BJ (cell line): ENCODE measurements at regions not wholly inside any gene's neighbourhood (a gene's known extent, or its start where the extent isn't known, plus 50 kb on each side); places are given as distances from the start of the nearest gene placed in this dataset.

Experiments used
- CTCF ChIA-PET: fragments of 350-600 bp; formaldehyde crosslinking; extraction: SDS; loops from one replicate; lab custom pipeline; 2021; ENCODE audit warnings: antibody characterized with exemption, inconsistent platforms; lab: Yijun Ruan, JAX
- POLR2A ChIA-PET: fragments of 300-600 bp; sonication (Branson Sonifier 250); formaldehyde crosslinking; extraction: SDS; loops from one replicate; lab custom pipeline; 2021; ENCODE audit warnings: antibody characterized with exemption; lab: Charles Lee
- DNase-seq: peaks from one replicate; pipeline ENCODE4 v3.0.0-alpha.2; 2011; ENCODE audit warnings: low read depth
- H3K27me3 ChIP-seq: 2 replicates; pipeline ENCODE4 v1.6.0; 2011; ENCODE audit warnings: low read length; ENCODE audit not compliant: control insufficient read depth, insufficient read depth
- H3K36me3 ChIP-seq: 2 replicates; pipeline ENCODE4 v1.5.1; 2011; ENCODE audit warnings: low read length; ENCODE audit not compliant: control insufficient read depth, insufficient read depth
- H3K4me3 ChIP-seq: 2 replicates; pipeline ENCODE4 v1.5.1; 2011; ENCODE audit warnings: low read depth, mild to moderate bottlenecking, control low read depth, low read length
- TF ChIP-seq, protein P1 (sequence below): IDR thresholded peaks from 2 replicates; pipeline ENCODE4 v1.5.1; 2011; ENCODE audit warnings: low read depth, mild to moderate bottlenecking, control low read depth, inconsistent platforms, low read length, moderate library complexity; ENCODE audit not compliant: insufficient read depth

DNA sequence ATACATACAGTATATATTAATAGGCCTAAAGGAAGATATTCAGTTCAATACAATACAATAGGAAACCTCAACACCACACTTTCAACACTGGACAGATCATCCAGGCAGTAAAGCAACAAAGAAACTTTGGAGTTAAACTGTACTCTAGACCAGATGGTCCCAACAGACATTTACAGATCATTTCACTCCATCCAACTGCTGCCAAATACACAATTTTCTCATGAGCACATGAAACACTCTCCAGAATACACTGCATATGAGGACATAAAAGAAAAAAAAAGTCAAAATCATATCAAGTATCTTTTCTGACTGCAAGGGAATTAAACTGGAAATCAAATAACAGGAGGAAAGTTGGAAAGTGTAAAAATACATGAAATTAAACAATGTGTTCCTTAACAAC is 607.5 kb upstream of the BRINP3 start:
- TF ChIP-seq, protein P1, sequence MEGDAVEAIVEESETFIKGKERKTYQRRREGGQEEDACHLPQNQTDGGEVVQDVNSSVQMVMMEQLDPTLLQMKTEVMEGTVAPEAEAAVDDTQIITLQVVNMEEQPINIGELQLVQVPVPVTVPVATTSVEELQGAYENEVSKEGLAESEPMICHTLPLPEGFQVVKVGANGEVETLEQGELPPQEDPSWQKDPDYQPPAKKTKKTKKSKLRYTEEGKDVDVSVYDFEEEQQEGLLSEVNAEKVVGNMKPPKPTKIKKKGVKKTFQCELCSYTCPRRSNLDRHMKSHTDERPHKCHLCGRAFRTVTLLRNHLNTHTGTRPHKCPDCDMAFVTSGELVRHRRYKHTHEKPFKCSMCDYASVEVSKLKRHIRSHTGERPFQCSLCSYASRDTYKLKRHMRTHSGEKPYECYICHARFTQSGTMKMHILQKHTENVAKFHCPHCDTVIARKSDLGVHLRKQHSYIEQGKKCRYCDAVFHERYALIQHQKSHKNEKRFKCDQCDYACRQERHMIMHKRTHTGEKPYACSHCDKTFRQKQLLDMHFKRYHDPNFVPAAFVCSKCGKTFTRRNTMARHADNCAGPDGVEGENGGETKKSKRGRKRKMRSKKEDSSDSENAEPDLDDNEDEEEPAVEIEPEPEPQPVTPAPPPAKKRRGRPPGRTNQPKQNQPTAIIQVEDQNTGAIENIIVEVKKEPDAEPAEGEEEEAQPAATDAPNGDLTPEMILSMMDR: no peak
- Histone ChIP-seq H3K4me3 (no peak overlapping the region), H3K36me3 (no peaks in the 10 kb centered on the region), H3K27me3 (no peaks in the 10 kb centered on the region)
- ChIA-PET POLR2A (no interaction called here), CTCF (no interaction called here)
- no peak for DNase-seq

DNA sequence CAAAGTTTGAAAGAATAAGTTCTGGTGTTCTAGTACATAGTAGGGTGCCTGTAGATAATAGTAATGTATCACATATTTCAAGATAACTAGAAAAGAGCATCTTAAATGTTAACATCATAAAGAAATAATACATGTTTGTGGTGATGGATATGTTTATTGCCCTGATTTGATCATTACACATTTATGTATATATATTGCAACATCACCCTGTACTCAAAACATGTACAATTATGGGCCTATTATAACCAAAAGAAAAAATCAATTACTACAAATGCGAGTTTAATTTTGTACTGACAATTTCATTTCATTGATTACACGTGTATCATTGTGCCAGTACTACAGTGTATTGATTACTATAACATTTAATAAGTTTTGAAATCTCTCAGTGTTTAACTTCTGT is 609.2 kb upstream of the BRINP3 start:
- no peaks in the 10 kb centered on the region for H3K36me3 ChIP-seq
- no peak for DNase-seq
- POLR2A ChIA-PET: no interaction called here
- no peak overlapping the region for H3K4me3 ChIP-seq
- CTCF ChIA-PET: no interaction called here
- no peaks in the 10 kb centered on the region for H3K27me3 ChIP-seq
- TF ChIP-seq, protein P1: no peak

DNA sequence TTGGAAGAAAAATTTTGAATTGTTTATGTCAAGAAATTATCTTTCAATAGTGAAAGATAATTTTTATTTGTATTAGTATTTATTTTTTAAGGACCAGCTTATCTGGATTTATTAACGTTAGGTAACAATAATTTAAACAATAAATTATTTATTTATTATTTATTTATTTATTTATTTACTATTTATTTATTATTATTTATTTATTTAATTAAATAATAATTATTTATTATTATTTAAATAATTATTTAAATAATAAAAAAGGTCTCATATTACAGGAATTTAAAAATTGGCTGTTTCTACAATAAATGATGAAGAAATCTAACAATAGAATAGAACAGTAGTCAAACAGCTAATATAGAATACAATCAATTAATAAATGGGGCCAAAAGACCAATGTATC is 618.7 kb upstream of the BRINP3 start:
- CTCF ChIA-PET: interaction anchor here (0.6 kb wide), 1 partner anchor 143 kb away, joined by 3 read pairs; no protein-coding TSS in a partner anchor
- H3K27me3 ChIP-seq: no peaks in the 10 kb centered on the region
- POLR2A ChIA-PET: no interaction called here

DNA sequence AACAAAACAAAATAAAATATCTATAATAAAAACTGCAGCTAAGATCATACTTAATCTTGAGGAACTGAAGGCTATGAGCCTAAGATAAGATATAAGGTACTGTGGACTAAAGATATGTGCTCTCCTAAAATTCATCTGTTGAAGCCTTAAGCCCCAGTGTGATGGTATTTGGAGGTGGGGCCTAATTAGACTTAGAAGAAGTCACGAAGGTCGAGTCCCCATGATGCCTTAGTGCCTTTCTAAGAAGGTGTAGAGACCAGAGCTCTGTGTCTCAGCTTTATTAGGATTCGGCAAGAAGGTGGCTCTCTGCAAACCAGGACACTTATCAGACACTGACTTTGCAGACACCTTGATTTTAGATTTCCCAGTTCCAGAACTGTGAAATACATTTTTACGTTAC is 622.0 kb upstream of the BRINP3 start:
- CTCF ChIA-PET: no interaction called here
- POLR2A ChIA-PET: no interaction called here
- Histone ChIP-seq H3K4me3 (no peak overlapping the region), H3K27me3 (no peaks in the 10 kb centered on the region), H3K36me3 (no peaks in the 10 kb centered on the region)
- TF ChIP-seq, protein P1: no peak
- DNase-seq: no peak

More for the DNA sequence above, 618.7 kb upstream of the BRINP3 start:
- no peak for DNase-seq
- H3K36me3 ChIP-seq: no peaks in the 10 kb centered on the region
- TF ChIP-seq, protein P1: no peak
- H3K4me3 ChIP-seq: no peak overlapping the region

DNA sequence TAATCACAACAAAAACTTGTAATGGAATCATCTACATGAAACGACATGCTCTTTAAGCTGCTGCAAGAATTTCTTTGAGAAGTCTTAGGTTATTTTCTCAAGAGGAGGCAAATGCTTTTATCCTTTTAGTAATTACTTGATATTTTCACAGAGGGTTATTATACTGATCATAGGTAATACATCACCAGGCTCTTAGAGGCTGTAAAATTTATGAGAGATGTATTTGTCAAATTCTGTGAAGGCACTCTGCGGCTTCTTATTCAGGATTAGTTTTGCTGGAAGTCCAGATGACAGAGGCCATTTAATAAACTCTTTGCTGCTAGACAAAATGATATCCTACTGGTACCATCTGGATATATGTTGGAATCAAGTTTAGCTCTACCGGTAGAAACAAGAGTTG is 624.3 kb upstream of the BRINP3 start:
- Histone ChIP-seq H3K4me3 (no peak overlapping the region), H3K27me3 (no peaks in the 10 kb centered on the region), H3K36me3 (no peaks in the 10 kb centered on the region)
- ChIA-PET CTCF (no interaction called here), POLR2A (no interaction called here)
- no peak for DNase-seq
- TF ChIP-seq, protein P1: no peak
